ENCODE measurements at regions not wholly inside any gene's neighbourhood (a gene's known extent, or its start where the extent isn't known, plus 50 kb on each side); places are given as distances from the start of the nearest gene placed in this dataset.

DNA sequence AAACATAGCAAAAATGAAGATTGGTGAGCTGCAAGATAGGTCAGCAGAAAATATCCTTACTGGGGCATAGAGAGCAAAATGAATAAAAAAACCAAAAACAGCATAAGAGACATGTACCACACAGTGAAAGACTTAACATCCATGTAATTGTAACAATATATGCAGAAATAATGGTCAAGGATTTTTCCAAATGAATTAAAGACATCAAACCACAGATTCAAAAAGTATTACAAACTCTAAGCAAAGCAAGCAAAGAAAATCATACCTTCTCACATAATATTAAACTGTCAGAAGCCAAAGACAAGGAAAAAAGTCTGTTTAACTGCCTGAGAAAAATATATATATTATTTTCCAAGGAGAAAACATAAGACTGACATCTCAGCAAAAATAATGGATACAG lies 111.3 kb downstream of the MIS18A start:
- Histone ChIP-seq H3K79me2 (ENCODE audit: insufficient read depth) (no peaks in the 10 kb centered on the region), H2AFZ (no peak overlapping the region), H4K20me1 (ENCODE audit: insufficient read depth) (no peaks in the 10 kb centered on the region), H3K36me3 (ENCODE audit: low read depth) (no peaks in the 10 kb centered on the region), H3K4me1 (ENCODE audit: insufficient read depth) (no peaks in the 10 kb centered on the region), H3K27me3 (replicated peaks; ENCODE audit: insufficient read depth) (no peaks in the 10 kb centered on the region), H3K4me2 (ENCODE audit: unreplicated experiment) (no peak overlapping the region), H3K9me3 (ENCODE audit: low read depth) (no peaks in the 10 kb centered on the region), H3F3A (ENCODE audit: insufficient read depth) (no peaks in the 10 kb centered on the region), H3K4me3 (no peak overlapping the region), H3K27ac (no peak overlapping the region), H3K9me2 (ENCODE audit: insufficient read depth) (no peaks in the 10 kb centered on the region), H3K9ac (no peak overlapping the region)
- no peak for DNase-seq
- in situ Hi-C loops (cut with MboI) = no loop called here
- TF ChIP-seq EZH2 (IDR thresholded peaks at IDR 0.05; ENCODE audit: insufficient read depth, poor library complexity, severe bottlenecking) (no peak), EZH2phosphoT487 (IDR thresholded peaks at IDR 0.05; ENCODE audit: insufficient read depth, low read depth) (no peak)

DNA sequence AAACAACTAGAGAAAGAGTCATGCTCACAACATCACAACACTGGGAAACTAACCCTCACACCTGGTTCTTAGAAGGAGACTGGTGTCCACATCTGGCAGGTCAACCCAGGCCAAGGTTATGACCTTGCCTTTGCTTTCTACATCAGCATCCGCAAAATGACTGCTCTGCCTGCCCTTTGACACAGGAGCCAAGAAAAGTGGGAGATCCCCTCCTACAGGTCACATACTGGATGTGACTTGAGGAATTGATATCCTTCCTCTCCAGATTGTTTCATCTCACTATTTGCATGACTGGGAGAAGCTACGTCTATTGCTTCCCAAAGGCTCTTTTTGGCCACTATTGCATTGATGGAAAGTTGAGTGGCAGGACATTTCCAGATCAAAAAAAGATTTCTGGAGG lies 115.5 kb downstream of the MIS18A start:
- H3K4me3 ChIP-seq = no peak overlapping the region
- in situ Hi-C loops (cut with MboI) = no loop called here
- H3K9ac ChIP-seq = no peak overlapping the region
- no peaks in the 10 kb centered on the region for H3F3A ChIP-seq (ENCODE audit: insufficient read depth)
- H3K36me3 ChIP-seq (ENCODE audit: low read depth) = no peaks in the 10 kb centered on the region
- no peaks in the 10 kb centered on the region for H4K20me1 ChIP-seq (ENCODE audit: insufficient read depth)
- no peaks in the 10 kb centered on the region for H3K79me2 ChIP-seq (ENCODE audit: insufficient read depth)
- no peak overlapping the region for H3K27ac ChIP-seq
- TF ChIP-seq EZH2phosphoT487 (IDR thresholded peaks at IDR 0.05; ENCODE audit: insufficient read depth, low read depth) (no peak), EZH2 (IDR thresholded peaks at IDR 0.05; ENCODE audit: insufficient read depth, poor library complexity, severe bottlenecking) (no peak)
- DNase-seq = no peak
- no peak overlapping the region for H2AFZ ChIP-seq
- H3K9me3 ChIP-seq (ENCODE audit: low read depth) = no peaks in the 10 kb centered on the region
- 48 to 53% methylated on average over 2 of the region's 2 CpGs for WGBS, 2 experiments (ENCODE audit: low coverage in 1 of 2, low lambda C conversion rate in 2 of 2, missing lambda C conversion rate in 2 of 2)
- no peak overlapping the region for H3K4me2 ChIP-seq (ENCODE audit: unreplicated experiment)
- H3K27me3 ChIP-seq (replicated peaks; ENCODE audit: insufficient read depth) = no peaks in the 10 kb centered on the region
- no peaks in the 10 kb centered on the region for H3K4me1 ChIP-seq (ENCODE audit: insufficient read depth)
- H3K9me2 ChIP-seq (ENCODE audit: insufficient read depth) = no peaks in the 10 kb centered on the region

GRCh38 chr21:32162727-32163320 lies 116.0 kb downstream of the MIS18A start:
- Histone ChIP-seq H3K27me3 (replicated peaks; ENCODE audit: insufficient read depth) (no peaks in the 10 kb centered on the region), H3K27ac (no peak overlapping the region), H4K20me1 (ENCODE audit: insufficient read depth) (no peaks in the 10 kb centered on the region), H3F3A (ENCODE audit: insufficient read depth) (no peaks in the 10 kb centered on the region), H3K79me2 (ENCODE audit: insufficient read depth) (no peaks in the 10 kb centered on the region), H3K4me3 (no peak overlapping the region), H3K4me1 (ENCODE audit: insufficient read depth) (no peaks in the 10 kb centered on the region), H3K9ac (no peak overlapping the region), H2AFZ (no peak overlapping the region), H3K9me3 (ENCODE audit: low read depth) (no peaks in the 10 kb centered on the region), H3K4me2 (ENCODE audit: unreplicated experiment) (no peak overlapping the region), H3K9me2 (ENCODE audit: insufficient read depth) (no peaks in the 10 kb centered on the region), H3K36me3 (ENCODE audit: low read depth) (no peaks in the 10 kb centered on the region)
- WGBS, 2 experiments (ENCODE audit: low coverage in 1 of 2, low lambda C conversion rate in 2 of 2, missing lambda C conversion rate in 2 of 2) = 48 to 55% methylated on average over 6 of the region's 6 CpGs
- TF ChIP-seq EZH2phosphoT487 (IDR thresholded peaks at IDR 0.05; ENCODE audit: insufficient read depth, low read depth) = no peak
- no peak for TF ChIP-seq EZH2 (IDR thresholded peaks at IDR 0.05; ENCODE audit: insufficient read depth, poor library complexity, severe bottlenecking)
- in situ Hi-C loops (cut with MboI) = no loop called here
- no peak for DNase-seq

DNA sequence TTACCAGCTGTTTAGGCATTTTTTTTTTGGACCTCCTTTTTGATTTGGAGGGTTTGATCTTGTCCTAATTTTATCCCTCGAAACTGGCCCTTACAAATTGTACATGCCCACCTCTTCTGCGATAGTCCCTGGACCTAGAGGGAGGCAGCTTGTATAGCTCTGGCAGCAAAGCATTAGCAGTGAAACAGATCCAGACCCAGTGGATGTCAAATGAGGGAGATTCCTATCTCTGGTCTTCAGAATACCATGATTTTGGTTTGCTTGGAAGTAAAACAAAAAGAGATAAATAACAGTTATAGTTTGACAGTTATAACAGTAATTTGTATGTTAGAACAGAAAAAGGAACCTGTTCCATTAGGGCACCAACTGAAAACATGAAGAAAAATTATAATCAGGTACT lies 123.6 kb downstream of the MIS18A start:
- DNase-seq = no peak
- H3K4me3 ChIP-seq = no peak overlapping the region
- no peaks in the 10 kb centered on the region for H3K27me3 ChIP-seq (replicated peaks; ENCODE audit: insufficient read depth)
- no peaks in the 10 kb centered on the region for H3F3A ChIP-seq (ENCODE audit: insufficient read depth)
- no peak overlapping the region for H3K27ac ChIP-seq
- no peaks in the 10 kb centered on the region for H3K36me3 ChIP-seq (ENCODE audit: low read depth)
- 60 to 68% methylated on average over 2 of the region's 2 CpGs for WGBS, 2 experiments (ENCODE audit: low coverage in 1 of 2, low lambda C conversion rate in 2 of 2, missing lambda C conversion rate in 2 of 2)
- no peaks in the 10 kb centered on the region for H4K20me1 ChIP-seq (ENCODE audit: insufficient read depth)
- no peaks in the 10 kb centered on the region for H3K4me1 ChIP-seq (ENCODE audit: insufficient read depth)
- H3K9ac ChIP-seq = no peak overlapping the region
- H3K9me3 ChIP-seq (ENCODE audit: low read depth) = no peaks in the 10 kb centered on the region
- H3K9me2 ChIP-seq (ENCODE audit: insufficient read depth) = no peaks in the 10 kb centered on the region
- TF ChIP-seq EZH2 (IDR thresholded peaks at IDR 0.05; ENCODE audit: insufficient read depth, poor library complexity, severe bottlenecking) (no peak), EZH2phosphoT487 (IDR thresholded peaks at IDR 0.05; ENCODE audit: insufficient read depth, low read depth) (no peak)
- H3K4me2 ChIP-seq (ENCODE audit: unreplicated experiment) = no peak overlapping the region
- in situ Hi-C loops (cut with MboI) = no loop called here
- no peak overlapping the region for H2AFZ ChIP-seq
- no peaks in the 10 kb centered on the region for H3K79me2 ChIP-seq (ENCODE audit: insufficient read depth)

GRCh38 chr21:32147041-32147440 lies 131.8 kb downstream of the MIS18A start:
- in situ Hi-C loops (cut with MboI) = no loop called here
- H3K4me3 ChIP-seq = no peak overlapping the region
- H3K4me2 ChIP-seq (ENCODE audit: unreplicated experiment) = no peak overlapping the region
- no peaks in the 10 kb centered on the region for H4K20me1 ChIP-seq (ENCODE audit: insufficient read depth)
- 71 to 73% methylated on average over 2 of the region's 2 CpGs for WGBS, 2 experiments (ENCODE audit: low coverage in 1 of 2, low lambda C conversion rate in 2 of 2, missing lambda C conversion rate in 2 of 2)
- no peaks in the 10 kb centered on the region for H3K4me1 ChIP-seq (ENCODE audit: insufficient read depth)
- H3F3A ChIP-seq (ENCODE audit: insufficient read depth) = no peaks in the 10 kb centered on the region
- H2AFZ ChIP-seq = no peak overlapping the region
- H3K27me3 ChIP-seq (replicated peaks; ENCODE audit: insufficient read depth) = no peaks in the 10 kb centered on the region
- H3K79me2 ChIP-seq (ENCODE audit: insufficient read depth) = no peaks in the 10 kb centered on the region
- DNase-seq = no peak
- no peaks in the 10 kb centered on the region for H3K9me2 ChIP-seq (ENCODE audit: insufficient read depth)
- no peak overlapping the region for H3K27ac ChIP-seq
- TF ChIP-seq EZH2 (IDR thresholded peaks at IDR 0.05; ENCODE audit: insufficient read depth, poor library complexity, severe bottlenecking) = no peak
- no peak for TF ChIP-seq EZH2phosphoT487 (IDR thresholded peaks at IDR 0.05; ENCODE audit: insufficient read depth, low read depth)
- no peaks in the 10 kb centered on the region for H3K36me3 ChIP-seq (ENCODE audit: low read depth)
- H3K9ac ChIP-seq = no peak overlapping the region
- no peaks in the 10 kb centered on the region for H3K9me3 ChIP-seq (ENCODE audit: low read depth)
